A673 (cell line): ENCODE measurements at regions not wholly inside any gene's neighbourhood (a gene's known extent, or its start where the extent isn't known, plus 50 kb on each side); places are given as distances from the start of the nearest gene placed in this dataset.

ENCODE experiments used
- BruUV-seq: library from RNA; stranded (reverse); fragments of 400-500 nt; replicated peaks from 2 replicates; lab custom pipeline; 2021; lab: Mats Ljungman, UMichigan
- CTCF ChIA-PET: fragments of 300-600 bp; sonication (Branson Sonifier 250); formaldehyde crosslinking; loops from one replicate; lab custom pipeline; 2022; ENCODE audit warnings: antibody characterized with exemption; lab: Charles Lee
- POLR2A ChIA-PET: fragments of 300-600 bp; sonication (Branson Sonifier 250); formaldehyde crosslinking; loops from one replicate; lab custom pipeline; 2022; ENCODE audit warnings: antibody characterized with exemption; ENCODE audit not compliant: low non-redundant PET; lab: Charles Lee
- DNase-seq: peaks from one replicate; pipeline ENCODE4 v3.0.0-alpha.2; 2015; ENCODE audit warnings: low spot score
- H3K27ac ChIP-seq: fragments of 200-600 bp; sonication (generic); 2 replicates; pipeline ENCODE4 v1.5.1; 2016; ENCODE audit warnings: mixed run types, low read depth, mild to moderate bottlenecking, mixed read lengths, antibody characterized with exemption, low read length; ENCODE audit not compliant: poor library complexity, severe bottlenecking
- H3K27me3 ChIP-seq: fragments of 200-600 bp; sonication (generic); replicated peaks from 2 replicates; pipeline ENCODE4 v1.6.1; 2017; ENCODE audit warnings: mixed run types, low read depth, mild to moderate bottlenecking, mixed read lengths, antibody characterized with exemption, low read length; ENCODE audit not compliant: insufficient read depth, poor library complexity
- H3K36me3 ChIP-seq: fragments of 200-600 bp; sonication (generic); 2 replicates; pipeline ENCODE4 v1.6.1; 2016; ENCODE audit warnings: mixed run types, mild to moderate bottlenecking, mixed read lengths, antibody characterized with exemption, low read length; ENCODE audit not compliant: insufficient read depth, poor library complexity, severe bottlenecking
- H3K4me1 ChIP-seq: fragments of 200-600 bp; sonication (generic); 2 replicates; pipeline ENCODE4 v1.6.1; 2017; ENCODE audit warnings: mixed run types, mild to moderate bottlenecking, mixed read lengths, antibody characterized with exemption, low read length; ENCODE audit not compliant: insufficient read depth, poor library complexity, severe bottlenecking
- H3K4me3 ChIP-seq: fragments of 200-600 bp; sonication (generic); 2 replicates; pipeline ENCODE4 v1.5.1; 2016; ENCODE audit warnings: low read depth, mixed run types, mild to moderate bottlenecking, mixed read lengths, low read length; ENCODE audit not compliant: poor library complexity, severe bottlenecking
- H3K9me3 ChIP-seq: fragments of 200-600 bp; sonication (generic); 2 replicates; pipeline ENCODE4 v1.6.1; 2016; ENCODE audit warnings: mixed run types, low read depth, mild to moderate bottlenecking, mixed read lengths, antibody characterized with exemption, low read length; ENCODE audit not compliant: poor library complexity, severe bottlenecking
- CTCF ChIP-seq: fragments of 300-800, 200-600 bp; sonication (generic); conservative IDR thresholded peaks from 2 replicates; pipeline ENCODE4 v1.5.1; 2017; ENCODE audit warnings: low read depth, mild to moderate bottlenecking, antibody characterized with exemption, low read length, moderate library complexity, mixed read lengths
- EZH2 ChIP-seq: fragments of 200-600 bp; sonication (generic); IDR thresholded peaks from 2 replicates; pipeline ENCODE4 v1.6.1; 2017; ENCODE audit warnings: borderline replicate concordance, low read depth, mild to moderate bottlenecking, mixed read lengths, antibody characterized with exemption, low read length; ENCODE audit not compliant: poor library complexity, severe bottlenecking
- intact Hi-C: fragments of 100-400 bp; cut with micrococcal nuclease; formaldehyde crosslinking; loops from one replicate; pipeline ENCODE4 v1.10.0; 2022; ENCODE audit not compliant: unreplicated experiment

DNA sequence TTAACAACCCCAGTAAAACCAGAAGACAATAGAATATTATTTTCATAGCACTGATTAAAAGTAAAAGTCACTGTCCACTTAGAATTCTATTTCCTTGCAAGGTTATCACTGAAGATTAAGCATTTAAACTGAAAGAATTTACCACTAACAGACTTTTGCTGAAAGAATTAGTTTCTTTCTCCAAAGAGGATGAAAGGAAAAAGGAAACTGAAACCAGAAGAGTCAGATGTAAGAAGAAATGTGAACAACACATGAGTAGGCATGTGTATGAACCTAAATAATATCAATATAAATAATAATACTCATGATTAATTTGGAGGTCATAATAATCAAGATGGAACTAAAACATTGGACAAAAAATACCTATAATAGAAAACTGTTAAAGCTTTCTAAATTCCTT, 82.4 kb upstream of the KLHL29 start:
- no peak overlapping the region for H3K4me3 ChIP-seq
- H3K27ac ChIP-seq, result no peak overlapping the region
- CTCF ChIA-PET, result no interaction called here
- TF ChIP-seq CTCF, result no peak
- TF ChIP-seq EZH2, result no peak
- BruUV-seq, result no TSS peak
- no peaks in the 10 kb centered on the region for H3K36me3 ChIP-seq
- H3K27me3 ChIP-seq, result peaks cover 30% of the 10 kb centered on the region
- POLR2A ChIA-PET, result no interaction called here
- H3K4me1 ChIP-seq, result peaks cover 4% of the 10 kb centered on the region
- H3K9me3 ChIP-seq, result no peaks in the 10 kb centered on the region
- DNase-seq, result no peak
- intact Hi-C loops, result no loop called here

- TF ChIP-seq CTCF (no peak), EZH2 (no peak)
- intact Hi-C loops, result no loop called here
- H3K4me3 ChIP-seq, result no peak overlapping the region
- H3K27ac ChIP-seq, result no peak overlapping the region
- POLR2A ChIA-PET, result no interaction called here
- no peaks in the 10 kb centered on the region for H3K36me3 ChIP-seq
- no TSS peak for BruUV-seq
- H3K27me3 ChIP-seq, result peaks cover 30% of the 10 kb centered on the region
- no peaks in the 10 kb centered on the region for H3K9me3 ChIP-seq
- H3K4me1 ChIP-seq, result no peaks in the 10 kb centered on the region
- CTCF ChIA-PET, result no interaction called here
- DNase-seq, result no peak
These were observed 78.6 kb upstream of the KLHL29 start for GRCh38 chr2:23306401-23306800.

DNA sequence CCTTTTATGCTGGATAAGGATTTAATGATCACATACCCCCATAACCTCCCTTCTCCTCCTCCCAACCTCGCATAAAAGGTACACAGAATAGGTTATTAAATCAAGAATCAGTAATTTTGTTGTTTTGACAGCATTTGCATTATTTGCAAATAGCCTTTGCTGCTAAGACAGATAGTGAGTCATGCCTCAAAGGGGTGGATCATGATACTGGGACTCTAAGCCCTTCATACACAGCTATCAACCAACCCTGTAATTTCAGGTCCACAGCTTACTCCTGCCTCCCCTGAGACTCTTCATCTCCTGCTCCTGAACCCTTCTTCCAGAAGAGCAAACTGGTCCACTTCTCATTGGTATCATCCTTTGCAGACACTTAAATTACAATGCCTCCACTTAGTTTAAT, 73.8 kb upstream of the KLHL29 start:
- no peak overlapping the region for H3K4me3 ChIP-seq
- intact Hi-C loops, result no loop called here
- CTCF ChIA-PET, result interaction anchor here (0.6 kb wide), 1 partner anchor 35 kb away, joined by 3 read pairs; no protein-coding TSS in a partner anchor
- TF ChIP-seq CTCF (no peak), EZH2 (no peak)
- peaks cover 6% of the 10 kb centered on the region for H3K27me3 ChIP-seq
- DNase-seq, result no peak
- no TSS peak for BruUV-seq
- no peak overlapping the region for H3K27ac ChIP-seq
- POLR2A ChIA-PET, result no interaction called here
- H3K9me3 ChIP-seq, result no peaks in the 10 kb centered on the region
- no peaks in the 10 kb centered on the region for H3K4me1 ChIP-seq
- H3K36me3 ChIP-seq, result no peaks in the 10 kb centered on the region
